Upper lobe of left lung (tissue), 6 donors: ENCODE measurements at regions not wholly inside any gene's neighbourhood (a gene's known extent, or its start where the extent isn't known, plus 50 kb on each side); places are given as distances from the start of the nearest gene placed in this dataset.

Source experiments
- ATAC-seq, 2 donors: fragments of 200-7000 bp; cut with Tn5 transposase; one replicate each; pipeline ENCODE4 v1.9.1; 2022; ENCODE audit warnings: mild to moderate bottlenecking in 2 of 2, moderate library complexity in 2 of 2; ENCODE audit not compliant: low FRiP score in 2 of 2
- DNase-seq, 2 donors: peaks; one replicate each; pipeline ENCODE4 v3.0.0-alpha.2; 2019 to 2020
- H3K27ac ChIP-seq, 4 donors: fragments of 200-600 bp; sonication (generic); one replicate each; pipeline ENCODE4 v1.5.1; 2016 to 2019
- H3K27me3 ChIP-seq, 4 donors: fragments of 200-600 bp; sonication (generic); one replicate each; pipeline ENCODE4 v1.5.1; 2017 to 2019
- H3K36me3 ChIP-seq, 4 donors: fragments of 200-600 bp; sonication (generic); one replicate each; pipeline ENCODE4 v1.5.1; 2016 to 2019
- H3K4me1 ChIP-seq, 4 donors: fragments of 200-600 bp; sonication (generic); one replicate each; pipeline ENCODE4 v1.5.1; 2018 to 2019
- H3K4me3 ChIP-seq, 4 donors: fragments of 200-600 bp; sonication (generic); one replicate each; pipeline ENCODE4 v1.5.1; 2017 to 2019; ENCODE audit warnings: mild to moderate bottlenecking in 2 of 4, moderate library complexity in 1 of 4
- H3K9me3 ChIP-seq, 4 donors: fragments of 200-600 bp; sonication (generic); one replicate each; pipeline ENCODE4 v1.5.1; 2018 to 2019
- CTCF ChIP-seq, 6 experiments: fragments of 450-650 bp in 4 of 6; fragments of 200-600 bp in 2 of 6; sonication (generic) in 2 of 6; IDR thresholded peaks; one replicate each; pipeline ENCODE4 v1.5.1; 2016 to 2019; ENCODE audit warnings: antibody characterized with exemption in 6 of 6
- EP300 ChIP-seq, 4 donors: sonication (generic); formaldehyde crosslinking; IDR thresholded peaks; one replicate each; pipeline ENCODE4 v1.5.1; 2017; ENCODE audit warnings: antibody characterized with exemption in 4 of 4, control low read depth in 2 of 4
- POLR2A ChIP-seq, 4 donors: fragments of 450-650 bp; IDR thresholded peaks; one replicate each; pipeline ENCODE4 v1.5.1; 2016 to 2017; ENCODE audit warnings: antibody characterized with exemption in 4 of 4, mild to moderate bottlenecking in 2 of 4
- POLR2AphosphoS5 ChIP-seq, 2 donors: sonication (generic); formaldehyde crosslinking; IDR thresholded peaks; one replicate each; pipeline ENCODE4 v1.5.1; 2017; ENCODE audit warnings: antibody characterized with exemption in 2 of 2
- WGBS, 2 donors: methylation state at CpG; one replicate each; pipeline ENCODE4 v1.1.5; 2017 to 2018; 5-methylcytosine and 5-hydroxymethylcytosine counted together
- donor health status: DM: no; HTN: no; CAD: no; lungs with moderate emphysema.
- donor health status: DM: no; HTN: yes; CAD: no; lungs with severe emphysema.

- Histone ChIP-seq H3K27me3 (no peaks in the 10 kb centered on the region), H3K4me1 (no peaks in the 10 kb centered on the region), H3K9me3 (no peaks in the 10 kb centered on the region), H3K4me3 (no peak overlapping the region), H3K36me3 (no peaks in the 10 kb centered on the region), H3K27ac (no peak overlapping the region)
- 82 to 97% methylated on average over 1 of the region's 1 CpG for WGBS, 2 donors
- DNase-seq (no peak), ATAC-seq (no peak)
- TF ChIP-seq POLR2A (IDR thresholded peaks at IDR 0.05) (no peak), CTCF (IDR thresholded peaks at IDR 0.05) (no peak), POLR2AphosphoS5 (IDR thresholded peaks at IDR 0.05) (no peak), EP300 (IDR thresholded peaks at IDR 0.05) (no peak)
Measured at GRCh38 chr4:116736756-116737155, 348.6 kb downstream of the TRAM1L1 start.

GRCh38 chr4:116734178-116734577 lies 351.2 kb downstream of the TRAM1L1 start:
- H3K27me3 ChIP-seq: no peaks in the 10 kb centered on the region
- H3K4me1 ChIP-seq: no peaks in the 10 kb centered on the region
- ATAC-seq: no peak
- 75 to 76% methylated on average over 2 of the region's 2 CpGs for WGBS, 2 donors
- no peak overlapping the region for H3K4me3 ChIP-seq
- H3K9me3 ChIP-seq: no peaks in the 10 kb centered on the region
- no peak overlapping the region for H3K27ac ChIP-seq
- no peak for TF ChIP-seq CTCF (IDR thresholded peaks at IDR 0.05)
- TF ChIP-seq EP300 (IDR thresholded peaks at IDR 0.05): no peak
- no peak for TF ChIP-seq POLR2AphosphoS5 (IDR thresholded peaks at IDR 0.05)
- TF ChIP-seq POLR2A (IDR thresholded peaks at IDR 0.05): no peak
- no peaks in the 10 kb centered on the region for H3K36me3 ChIP-seq
- DNase-seq: no peak

- H3K4me1 ChIP-seq: no peaks in the 10 kb centered on the region
- ATAC-seq (no peak), DNase-seq (no peak)
- H3K27ac ChIP-seq: no peak overlapping the region
- TF ChIP-seq POLR2AphosphoS5 (IDR thresholded peaks at IDR 0.05) (no peak), CTCF (IDR thresholded peaks at IDR 0.05) (no peak), POLR2A (IDR thresholded peaks at IDR 0.05) (no peak), EP300 (IDR thresholded peaks at IDR 0.05) (no peak)
- no peaks in the 10 kb centered on the region for H3K27me3 ChIP-seq
- WGBS, 2 donors: 82 to 86% methylated on average over 4 of the region's 4 CpGs
- no peak overlapping the region for H3K4me3 ChIP-seq
- H3K9me3 ChIP-seq: no peaks in the 10 kb centered on the region
- no peaks in the 10 kb centered on the region for H3K36me3 ChIP-seq
Measured at GRCh38 chr4:116733370-116733769, 352.0 kb downstream of the TRAM1L1 start.

GRCh38 chr4:116726523-116726922 lies 358.9 kb downstream of the TRAM1L1 start:
- Histone ChIP-seq H3K27ac (no peak overlapping the region), H3K4me1 (no peaks in the 10 kb centered on the region), H3K4me3 (no peak overlapping the region), H3K9me3 (no peaks in the 10 kb centered on the region), H3K27me3 (no peaks in the 10 kb centered on the region), H3K36me3 (no peaks in the 10 kb centered on the region)
- DNase-seq (no peak), ATAC-seq (no peak)
- TF ChIP-seq POLR2AphosphoS5 (IDR thresholded peaks at IDR 0.05): no peak
- TF ChIP-seq POLR2A (IDR thresholded peaks at IDR 0.05): no peak
- TF ChIP-seq CTCF (IDR thresholded peaks at IDR 0.05): no peak
- no peak for TF ChIP-seq EP300 (IDR thresholded peaks at IDR 0.05)

GRCh38 chr4:116724249-116724648 lies 361.1 kb downstream of the TRAM1L1 start:
- Histone ChIP-seq H3K27me3 (no peaks in the 10 kb centered on the region), H3K4me3 (no peak overlapping the region), H3K27ac (no peak overlapping the region), H3K4me1 (no peaks in the 10 kb centered on the region), H3K36me3 (no peaks in the 10 kb centered on the region), H3K9me3 (no peaks in the 10 kb centered on the region)
- 81 to 84% methylated on average over 3 of the region's 3 CpGs for WGBS, 2 donors
- DNase-seq: no peak
- no peak for TF ChIP-seq POLR2AphosphoS5 (IDR thresholded peaks at IDR 0.05)
- TF ChIP-seq EP300 (IDR thresholded peaks at IDR 0.05): no peak
- no peak for TF ChIP-seq CTCF (IDR thresholded peaks at IDR 0.05)
- no peak for TF ChIP-seq POLR2A (IDR thresholded peaks at IDR 0.05)
- ATAC-seq: no peak
